GM20431 (cell line): ENCODE measurements at regions not wholly inside any gene's neighbourhood (a gene's known extent, or its start where the extent isn't known, plus 50 kb on each side); places are given as distances from the start of the nearest gene placed in this dataset.
"Not testable (repeated sequence)": the region's sequence is repeated elsewhere in the genome, so short reads cannot be mapped to it uniquely, and the experiment has no call there.

Experiments used
- in situ Hi-C: fragments of 300-500 bp; cut with MseI, MboI; formaldehyde crosslinking; loops from one replicate; pipeline ENCODE4 v1.15.0; 2020; ENCODE audit warnings: low sequenced_read_pairs; ENCODE audit not compliant: unreplicated experiment

DNA sequence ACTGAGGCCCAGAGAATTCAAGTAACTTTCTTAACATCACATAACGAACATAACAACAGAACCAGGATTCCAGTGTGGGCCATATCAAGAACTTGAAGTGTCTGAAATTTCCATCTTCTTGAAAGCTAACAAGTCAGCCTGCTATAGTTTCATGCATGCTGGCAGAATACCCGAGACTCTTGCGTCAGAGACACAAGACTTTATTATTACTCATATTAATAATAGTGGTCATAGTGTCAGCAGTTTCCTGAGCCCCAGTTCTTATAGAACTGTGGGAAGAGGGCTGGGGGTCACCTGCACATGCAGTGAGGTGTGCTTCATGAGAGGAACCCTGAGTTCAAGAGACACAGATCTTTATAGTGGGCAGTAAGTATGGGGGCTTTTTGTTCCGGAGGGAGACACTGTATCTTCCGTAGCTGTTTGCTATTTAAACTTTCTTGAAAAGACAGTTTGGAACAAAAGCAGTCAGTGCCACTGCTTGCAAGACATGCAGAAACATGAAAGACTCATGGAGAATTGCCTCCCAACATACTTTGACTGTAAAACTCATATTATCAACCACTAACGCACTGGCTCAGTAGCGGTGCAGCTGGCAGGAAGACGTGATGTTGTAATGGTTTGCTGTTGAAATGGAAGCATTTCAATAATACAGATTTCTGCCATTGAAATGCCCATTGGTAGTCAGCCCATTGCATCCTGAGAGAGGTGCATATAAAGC, 339.2 kb downstream of the ADGRL2 start:
- in situ Hi-C loops = no loop called here

GRCh38 chr1:82136351-82136750, 335.6 kb downstream of the ADGRL2 start:
- in situ Hi-C loops = not testable (repeated sequence)

GRCh38 chr1:82125866-82126265, 325.1 kb downstream of the ADGRL2 start:
- in situ Hi-C loops = no loop called here

DNA sequence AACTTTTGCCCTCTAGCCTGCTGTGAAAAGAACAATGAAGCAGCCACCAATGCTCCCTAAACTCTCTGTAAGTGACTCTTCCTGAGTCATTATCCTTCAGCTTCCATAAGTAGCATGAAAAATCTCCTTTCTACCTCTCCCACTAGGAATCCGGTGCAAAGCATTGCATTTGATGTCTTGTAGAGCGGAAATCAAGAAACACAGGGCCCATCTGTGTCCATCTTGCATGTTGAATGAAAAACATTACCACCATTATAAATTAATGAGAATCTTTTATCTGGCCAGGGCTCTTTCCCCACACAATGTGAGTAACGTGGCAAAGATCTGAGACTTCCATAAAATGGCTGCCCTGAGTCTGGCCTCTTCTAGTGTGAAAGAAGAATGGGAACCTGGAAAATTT, 324.4 kb downstream of the ADGRL2 start:
- in situ Hi-C loops = no loop called here

DNA sequence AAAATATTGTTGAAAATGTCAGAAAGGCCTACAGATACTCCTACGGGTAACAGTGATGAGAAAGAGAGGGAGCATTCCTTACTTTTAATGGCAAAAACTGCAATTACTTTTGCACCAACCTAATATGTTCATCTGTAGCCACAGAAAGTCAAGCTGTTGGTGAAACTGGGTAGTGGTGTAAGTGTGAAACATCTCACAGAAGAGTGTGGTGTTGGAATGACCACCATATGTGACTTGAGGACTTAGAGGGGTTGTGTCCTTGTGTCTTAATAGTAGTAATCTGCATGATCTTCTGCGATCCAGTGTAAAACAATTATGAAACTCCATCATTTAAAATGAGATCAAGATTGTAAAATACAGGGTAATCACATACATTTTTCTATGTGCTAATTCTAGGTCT, 320.7 kb downstream of the ADGRL2 start:
- in situ Hi-C loops = no loop called here

DNA sequence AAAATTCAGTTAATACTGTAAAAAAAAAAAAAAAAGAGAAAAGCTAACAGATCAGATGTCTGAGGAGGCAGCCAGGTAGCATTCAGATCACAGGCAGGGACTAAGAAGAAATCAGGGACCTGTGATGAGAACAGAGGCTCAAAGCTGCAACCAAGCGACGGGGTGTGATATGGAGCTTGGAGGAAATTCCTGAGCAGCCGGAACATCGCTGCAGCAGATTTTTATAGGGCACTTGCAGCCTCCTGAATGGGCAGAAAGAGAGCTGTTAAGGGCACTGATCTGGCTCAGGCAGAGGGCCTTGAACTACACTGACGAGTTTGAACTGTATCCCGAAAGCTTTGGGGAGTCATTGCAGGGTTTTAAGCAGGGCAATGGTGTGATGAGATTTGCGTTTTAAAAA, 315.4 kb downstream of the ADGRL2 start:
- in situ Hi-C loops = no loop called here

DNA sequence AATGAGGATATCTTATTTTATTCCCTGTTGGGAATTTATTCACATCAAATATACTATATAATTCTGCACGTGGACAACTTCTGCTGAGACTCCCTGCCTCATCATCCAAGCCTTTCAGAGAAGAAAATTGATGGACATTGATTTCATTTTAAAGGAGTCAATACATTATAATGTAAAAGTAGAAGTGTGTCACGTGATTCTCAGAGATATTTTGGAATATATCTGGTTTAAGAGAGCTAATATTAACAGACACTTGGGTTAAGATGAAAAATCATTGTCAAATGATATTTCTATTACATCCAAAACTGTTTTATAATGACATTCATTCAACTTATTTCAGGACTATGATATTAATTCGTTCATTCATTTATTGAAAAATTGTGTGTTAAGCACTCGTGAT, 314.2 kb downstream of the ADGRL2 start:
- in situ Hi-C loops = no loop called here

GRCh38 chr1:82110366-82111254, 309.9 kb downstream of the ADGRL2 start:
- in situ Hi-C loops = no loop called here

DNA sequence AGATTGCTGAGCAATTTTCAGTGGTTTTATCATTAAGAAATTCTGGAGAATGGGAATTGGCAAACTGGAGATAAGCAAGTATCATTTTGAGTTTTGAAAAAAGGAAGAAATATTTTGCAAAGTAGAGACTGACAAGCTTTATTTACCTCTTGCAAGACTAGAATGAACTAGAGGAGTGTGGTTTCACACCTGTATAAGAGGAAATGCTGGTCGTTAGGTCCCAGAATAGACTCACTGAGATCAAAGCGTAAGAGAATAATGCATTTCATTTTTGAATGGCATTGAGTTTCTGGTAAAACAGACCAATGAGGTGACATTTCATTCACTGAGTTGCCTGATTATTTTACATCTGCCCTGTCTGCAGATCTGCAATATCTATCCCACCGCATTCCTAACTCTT, 308.1 kb downstream of the ADGRL2 start:
- in situ Hi-C loops = no loop called here

GRCh38 chr1:82106672-82107071, 305.9 kb downstream of the ADGRL2 start:
- in situ Hi-C loops = no loop called here

GRCh38 chr1:82099170-82099569, 298.4 kb downstream of the ADGRL2 start:
- in situ Hi-C loops = no loop called here

- in situ Hi-C loops = no loop called here
Measured at GRCh38 chr1:82094136-82094535, 293.4 kb downstream of the ADGRL2 start.

DNA sequence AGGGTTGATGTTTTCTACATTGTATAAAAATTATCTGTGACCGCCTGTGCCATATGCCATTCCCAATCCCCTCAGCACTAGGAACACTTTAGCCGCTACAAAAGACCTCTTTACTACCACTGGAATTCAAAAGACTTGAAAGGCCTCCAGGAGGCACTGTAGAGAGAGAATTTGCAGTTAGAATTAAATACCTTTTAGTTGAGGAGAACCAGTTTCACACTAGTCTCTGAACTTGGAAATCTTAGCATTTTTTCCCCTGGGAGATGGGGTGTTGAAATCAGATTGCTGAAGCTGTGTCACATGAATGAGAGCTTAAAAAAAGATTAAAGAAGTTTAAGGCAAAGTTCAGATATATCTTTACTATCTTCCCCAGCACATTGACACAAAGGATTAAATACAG, 291.0 kb downstream of the ADGRL2 start:
- in situ Hi-C loops = no loop called here

DNA sequence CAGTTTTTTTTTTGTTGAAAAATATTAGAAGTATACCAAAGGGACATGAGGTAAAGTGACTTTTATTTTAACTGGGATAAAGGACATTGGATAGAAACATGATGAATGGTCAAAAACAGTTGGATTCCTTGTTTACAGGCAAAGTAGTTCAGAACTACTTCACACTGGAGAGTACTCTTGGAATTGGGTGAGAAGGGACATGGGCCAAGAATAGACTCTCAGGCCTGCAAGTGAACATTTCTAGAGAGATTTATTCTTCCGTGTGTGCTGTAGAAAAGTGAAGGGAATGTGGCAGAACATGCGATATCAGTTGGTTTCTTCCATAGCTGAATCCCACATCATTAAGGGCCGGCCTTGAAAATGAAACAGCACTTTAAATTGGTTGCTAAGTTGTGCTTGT, 290.5 kb downstream of the ADGRL2 start:
- in situ Hi-C loops = no loop called here

- in situ Hi-C loops = no loop called here
Measured at GRCh38 chr1:82090104-82090503, 289.4 kb downstream of the ADGRL2 start.

GRCh38 chr1:82086739-82087138, 286.0 kb downstream of the ADGRL2 start:
- in situ Hi-C loops = no loop called here

GRCh38 chr1:82079607-82080006, 278.9 kb downstream of the ADGRL2 start:
- in situ Hi-C loops = no loop called here

- in situ Hi-C loops = no loop called here
Measured at GRCh38 chr1:82073659-82074058, 272.9 kb downstream of the ADGRL2 start.

DNA sequence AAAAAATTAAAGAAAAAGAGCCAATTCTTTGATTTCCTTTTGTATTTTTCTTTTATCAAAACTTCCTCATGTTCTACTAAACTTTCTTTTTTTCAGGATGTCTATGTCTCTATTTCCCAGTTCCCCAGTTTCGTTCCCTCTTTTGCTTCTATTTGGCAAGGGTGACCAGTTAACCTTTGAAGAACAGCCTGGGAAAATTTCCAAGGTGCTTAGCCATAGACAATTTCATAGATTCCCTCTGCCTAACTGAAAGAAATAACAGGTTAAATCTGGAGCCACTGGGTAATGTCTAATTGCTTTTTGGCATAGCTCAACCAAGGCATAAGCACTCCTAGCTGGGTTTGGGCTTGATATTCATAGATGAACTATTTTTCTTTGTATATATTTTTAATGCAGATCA, 272.3 kb downstream of the ADGRL2 start:
- in situ Hi-C loops = no loop called here

DNA sequence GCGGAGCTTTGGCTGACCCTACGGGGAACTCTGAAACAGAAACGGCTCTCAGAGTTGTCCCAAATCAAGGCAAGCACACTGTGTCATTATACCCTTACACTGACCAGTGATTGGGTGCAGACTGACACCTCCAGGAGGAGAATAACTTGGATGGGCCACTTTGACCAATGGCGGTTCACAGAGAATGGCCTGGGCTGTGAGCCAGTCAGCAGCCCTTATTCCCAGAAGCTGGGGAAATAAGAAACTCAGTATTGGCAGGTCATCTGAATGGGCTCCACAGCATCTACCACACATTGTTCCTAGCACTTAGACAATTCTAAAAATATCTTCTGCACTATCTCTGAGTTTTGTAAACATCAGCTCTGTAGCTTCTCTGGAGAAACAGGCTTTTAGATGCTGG, 265.2 kb downstream of the ADGRL2 start:
- in situ Hi-C loops = no loop called here

DNA sequence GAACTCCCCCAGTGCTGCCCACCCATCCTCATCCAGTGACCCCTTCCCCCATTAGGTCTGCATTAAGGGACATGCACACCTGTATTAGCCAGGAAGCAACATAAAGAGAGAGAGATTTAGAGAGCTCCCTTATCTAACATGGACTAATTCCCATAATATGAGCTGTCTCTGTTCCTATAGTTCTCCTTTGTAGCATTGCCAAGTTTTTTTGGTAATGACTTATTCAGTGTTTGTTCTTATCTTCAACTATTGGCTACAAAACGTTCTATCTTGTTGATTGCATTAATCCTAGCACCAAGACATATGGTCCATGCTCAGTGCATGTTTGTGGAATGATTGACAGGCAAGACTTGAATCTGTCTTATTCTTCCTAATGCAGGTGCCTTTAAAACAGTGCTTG, 264.0 kb downstream of the ADGRL2 start:
- in situ Hi-C loops = no loop called here

DNA sequence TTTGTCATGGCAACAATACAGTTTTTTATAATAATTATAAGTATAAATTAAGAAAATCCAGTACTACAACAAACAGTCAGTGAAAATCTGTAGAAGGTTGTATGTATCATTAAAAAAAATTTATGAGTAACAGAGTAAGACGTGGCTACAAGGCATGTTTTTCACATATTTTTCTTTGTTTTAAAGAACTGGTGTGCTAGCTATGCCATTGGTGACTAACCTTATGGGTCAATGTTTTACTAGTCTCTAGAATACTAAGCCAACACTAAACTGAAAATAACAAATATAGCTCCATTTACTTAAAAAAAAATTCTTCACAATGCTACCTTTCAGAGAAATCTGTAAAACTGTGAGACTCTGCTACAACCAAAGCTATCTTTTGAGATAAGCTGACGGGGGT, 261.5 kb downstream of the ADGRL2 start:
- in situ Hi-C loops = no loop called here
